ENCODE measurements at regions not wholly inside any gene's neighbourhood (a gene's known extent, or its start where the extent isn't known, plus 50 kb on each side); places are given as distances from the start of the nearest gene placed in this dataset.

- no peak for DNase-seq (ENCODE audit: low read depth)
- no peak overlapping the region for H3K4me3 ChIP-seq (ENCODE audit: low read length)
- TF ChIP-seq CTCF (conservative IDR thresholded peaks at IDR 0.05; ENCODE audit: low read depth, low read length): no peak
These were observed 182.2 kb upstream of the GNPDA2 start for GRCh38 chr4:44908565-44908964.

DNA sequence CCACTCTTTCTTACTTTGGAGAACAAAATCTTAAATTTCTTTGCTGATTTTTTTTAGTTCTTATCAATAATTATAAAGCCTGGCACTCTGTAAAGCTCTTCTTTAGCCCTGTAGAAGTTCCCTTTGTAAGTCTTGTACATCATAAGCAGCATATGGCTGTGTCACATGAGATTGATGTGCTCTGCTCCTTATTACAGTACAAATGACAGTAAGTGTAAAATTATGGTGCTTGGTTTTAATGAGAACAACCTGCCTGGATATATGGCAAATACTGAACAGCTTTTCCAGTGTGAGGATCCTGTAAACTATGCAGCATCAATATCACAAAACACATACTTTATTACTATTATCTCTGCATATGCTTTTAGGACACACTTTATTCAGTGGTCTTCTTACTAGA lies 145.9 kb upstream of the GNPDA2 start:
- H3K4me3 ChIP-seq (ENCODE audit: low read length): no peak overlapping the region
- TF ChIP-seq CTCF (conservative IDR thresholded peaks at IDR 0.05; ENCODE audit: low read depth, low read length): no peak
- DNase-seq (ENCODE audit: low read depth): no peak

- TF ChIP-seq CTCF (conservative IDR thresholded peaks at IDR 0.05; ENCODE audit: low read depth, low read length): no peak
- no peak overlapping the region for H3K4me3 ChIP-seq (ENCODE audit: low read length)
- no peak for DNase-seq (ENCODE audit: low read depth)
These were observed 144.8 kb upstream of the GNPDA2 start for GRCh38 chr4:44871133-44871532.

- no peak overlapping the region for H3K4me3 ChIP-seq (ENCODE audit: low read length)
- no peak for TF ChIP-seq CTCF (conservative IDR thresholded peaks at IDR 0.05; ENCODE audit: low read depth, low read length)
- DNase-seq (ENCODE audit: low read depth): no peak
These were observed 143.6 kb upstream of the GNPDA2 start for GRCh38 chr4:44869985-44870384.

DNA sequence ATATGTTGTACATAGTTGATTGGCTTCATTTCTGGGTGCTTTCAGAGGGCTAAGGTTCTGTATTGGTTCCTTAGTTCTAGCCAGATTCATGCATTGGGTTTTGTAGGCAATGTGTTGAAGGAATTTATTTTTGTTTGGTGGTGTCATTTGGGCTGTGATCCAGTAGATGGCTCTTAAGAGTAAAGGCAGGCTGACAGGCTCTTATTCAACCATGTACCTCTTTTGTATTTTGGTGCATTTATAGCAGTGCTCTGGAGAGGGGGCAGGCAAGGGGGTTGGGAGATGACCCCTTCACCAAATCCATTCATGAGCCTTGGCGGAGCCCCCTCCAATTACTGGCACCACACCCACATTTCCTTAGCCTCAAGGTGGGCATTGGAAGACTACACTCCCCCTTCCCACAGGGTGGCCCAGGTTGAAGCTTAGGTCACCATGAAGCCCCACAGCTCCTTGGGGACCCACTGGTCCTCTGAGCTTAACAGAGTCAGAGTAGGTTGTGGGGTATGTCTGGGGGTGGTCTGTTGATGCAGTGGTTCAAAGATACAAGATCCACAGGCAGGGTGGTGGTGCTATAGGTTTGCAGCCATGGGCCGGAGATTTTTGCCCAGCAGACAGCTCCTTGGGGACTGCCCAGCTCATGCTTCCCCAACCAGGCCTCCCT lies 143.0 kb upstream of the GNPDA2 start:
- no peak for DNase-seq (ENCODE audit: low read depth)
- TF ChIP-seq CTCF (conservative IDR thresholded peaks at IDR 0.05; ENCODE audit: low read depth, low read length): peak; percentile 25
- no peak overlapping the region for H3K4me3 ChIP-seq (ENCODE audit: low read length)

GRCh38 chr4:44861756-44862155 lies 135.4 kb upstream of the GNPDA2 start:
- DNase-seq (ENCODE audit: low read depth): no peak
- TF ChIP-seq CTCF (conservative IDR thresholded peaks at IDR 0.05; ENCODE audit: low read depth, low read length): no peak
- no peak overlapping the region for H3K4me3 ChIP-seq (ENCODE audit: low read length)

DNA sequence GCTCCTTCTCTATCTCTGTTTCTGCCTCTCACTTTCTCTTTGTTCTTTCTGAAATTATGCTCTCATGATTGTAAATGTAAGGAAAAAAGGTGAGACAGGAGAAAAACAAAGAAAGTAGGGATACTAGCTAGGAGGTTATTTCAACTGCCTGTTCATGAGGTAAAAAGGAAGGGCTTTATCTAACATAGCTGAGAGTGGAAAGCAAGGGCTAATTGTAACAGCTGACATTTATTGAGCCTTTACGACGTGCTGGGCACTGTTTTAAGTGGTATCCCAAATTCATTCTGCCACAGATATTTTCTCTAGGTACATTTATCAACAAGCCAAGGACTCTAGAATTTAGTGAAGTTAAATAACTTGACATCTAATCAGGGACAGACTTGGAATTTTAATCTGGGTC lies 133.1 kb upstream of the GNPDA2 start:
- DNase-seq (ENCODE audit: low read depth): no peak
- no peak overlapping the region for H3K4me3 ChIP-seq (ENCODE audit: low read length)
- no peak for TF ChIP-seq CTCF (conservative IDR thresholded peaks at IDR 0.05; ENCODE audit: low read depth, low read length)
